ENCODE measurements at regions not wholly inside any gene's neighbourhood (a gene's known extent, or its start where the extent isn't known, plus 50 kb on each side); places are given as distances from the start of the nearest gene placed in this dataset.
"Not testable (repeated sequence)": the region's sequence is repeated elsewhere in the genome, so short reads cannot be mapped to it uniquely, and the experiment has no call there.

DNA sequence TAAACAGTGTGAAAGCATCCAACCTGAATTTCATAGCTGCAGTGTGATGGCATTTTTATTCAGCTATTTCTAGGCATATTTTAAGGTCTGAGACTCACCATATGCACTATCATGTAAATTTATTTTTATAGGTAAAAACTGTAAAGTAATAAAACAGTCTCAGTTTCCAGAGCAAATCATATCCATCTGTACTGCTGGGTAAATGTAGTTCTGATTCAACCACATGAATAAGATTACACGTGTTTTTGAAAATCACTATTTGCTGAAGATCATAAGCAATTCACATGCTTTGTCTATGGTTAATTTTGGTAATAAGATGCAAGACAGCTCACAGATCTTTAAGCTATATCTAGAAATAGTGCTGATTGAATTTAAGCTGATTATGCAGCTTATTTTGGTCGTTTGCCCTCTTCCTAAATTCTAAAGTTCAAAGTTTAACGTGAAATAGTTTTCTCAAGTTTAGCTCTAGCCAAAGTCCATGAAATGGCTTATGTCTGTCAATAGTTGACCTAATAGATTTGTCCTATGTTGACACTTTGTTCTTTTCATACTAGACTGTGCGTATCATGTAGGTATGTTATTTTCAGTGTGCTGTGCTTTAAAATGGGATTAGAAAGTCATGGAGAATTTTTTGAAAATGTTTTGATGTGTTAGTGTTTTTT is 489.0 kb downstream of the USP25 start:
- Histone ChIP-seq H3K36me3 (ENCODE audit: control insufficient read depth in 2 of 2, insufficient read depth in 2 of 2, low read length in 1 of 2) (no peaks in the 10 kb centered on the region), H3K4me1 (ENCODE audit: control insufficient read depth in 2 of 2, insufficient read depth in 2 of 2, low read length in 2 of 2) (no peaks in the 10 kb centered on the region), H3K4me3 (ENCODE audit: low read length in 2 of 2) (no peak overlapping the region), H3K27ac (ENCODE audit: low read depth in 1 of 2, low read length in 1 of 2) (no peak overlapping the region), H3K27me3 (ENCODE audit: control insufficient read depth in 2 of 2, insufficient read depth in 1 of 2, low read length in 1 of 2) (no peaks in the 10 kb centered on the region), H3K9me3 (ENCODE audit: control insufficient read depth in 2 of 2, insufficient read depth in 1 of 2, low read length in 1 of 2) (no peaks in the 10 kb centered on the region)
- no peak for DNase-seq (ENCODE audit: low read depth in 6 of 9, low spot score in 9 of 9)
- 96% methylated on average over 4 of the region's 4 CpGs for WGBS

DNA sequence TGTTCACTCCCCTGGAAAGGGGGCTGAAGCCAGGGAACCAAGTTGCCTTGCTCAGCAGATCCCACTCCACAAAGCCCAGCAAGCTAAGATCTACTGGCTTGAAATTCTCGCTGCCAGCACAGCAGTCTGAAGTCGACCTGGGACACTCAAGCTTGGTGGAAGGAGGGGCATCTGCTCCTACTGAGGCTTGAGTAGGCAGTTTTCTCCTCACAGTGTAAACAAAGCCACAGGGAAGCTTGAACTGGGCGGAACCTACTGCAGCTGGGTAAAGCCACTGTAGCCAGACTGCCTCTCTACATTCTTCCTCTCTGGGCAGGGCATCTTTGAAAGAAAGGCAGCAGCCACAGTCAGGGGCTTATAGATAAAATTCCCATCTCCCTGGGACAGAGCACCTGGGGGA is 495.0 kb downstream of the USP25 start:
- not testable (repeated sequence) for DNase-seq (ENCODE audit: low read depth in 6 of 9, low spot score in 9 of 9); H3K27ac ChIP-seq (ENCODE audit: low read depth in 1 of 2, low read length in 1 of 2); H3K27me3 ChIP-seq (ENCODE audit: control insufficient read depth in 2 of 2, insufficient read depth in 1 of 2, low read length in 1 of 2); H3K4me3 ChIP-seq (ENCODE audit: low read length in 2 of 2); H3K4me1 ChIP-seq (ENCODE audit: control insufficient read depth in 2 of 2, insufficient read depth in 2 of 2, low read length in 2 of 2); H3K36me3 ChIP-seq (ENCODE audit: control insufficient read depth in 2 of 2, insufficient read depth in 2 of 2, low read length in 1 of 2); H3K9me3 ChIP-seq (ENCODE audit: control insufficient read depth in 2 of 2, insufficient read depth in 1 of 2, low read length in 1 of 2)
- 90% methylated on average over 3 of the region's 3 CpGs for WGBS

DNA sequence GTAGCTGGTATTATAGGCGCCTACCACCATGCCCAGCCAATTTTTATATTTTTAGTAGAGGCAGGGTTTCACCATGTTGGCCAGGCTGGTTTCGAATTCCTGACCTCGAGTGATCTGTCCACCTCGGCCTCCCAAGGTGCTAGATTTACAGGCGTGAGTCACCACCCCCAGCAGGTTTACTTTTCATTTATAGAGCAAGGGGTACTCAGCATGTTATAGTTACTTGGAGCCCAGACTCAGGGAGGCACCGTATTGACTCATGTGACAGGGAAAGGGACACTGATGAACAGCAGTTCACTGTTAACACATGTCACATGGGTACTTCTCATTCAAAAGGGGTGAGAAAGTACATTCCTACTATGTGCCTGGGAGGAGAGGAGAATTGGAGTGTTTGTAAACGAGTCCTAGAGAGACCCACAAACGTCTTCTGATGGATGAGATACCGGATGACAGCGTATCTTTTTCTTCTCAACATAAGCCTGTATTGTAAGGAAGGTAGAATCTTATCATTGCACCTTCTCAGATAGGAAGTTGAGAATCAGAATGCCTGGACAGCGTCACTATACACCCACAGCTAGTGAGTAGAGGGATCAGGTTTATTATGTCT is 510.0 kb downstream of the USP25 start:
- Histone ChIP-seq H3K36me3 (ENCODE audit: control insufficient read depth in 2 of 2, insufficient read depth in 2 of 2, low read length in 1 of 2) (no peaks in the 10 kb centered on the region), H3K4me1 (ENCODE audit: control insufficient read depth in 2 of 2, insufficient read depth in 2 of 2, low read length in 2 of 2) (no peaks in the 10 kb centered on the region), H3K4me3 (ENCODE audit: low read length in 2 of 2) (no peak overlapping the region), H3K9me3 (ENCODE audit: control insufficient read depth in 2 of 2, insufficient read depth in 1 of 2, low read length in 1 of 2) (no peaks in the 10 kb centered on the region), H3K27me3 (ENCODE audit: control insufficient read depth in 2 of 2, insufficient read depth in 1 of 2, low read length in 1 of 2) (no peaks in the 10 kb centered on the region), H3K27ac (ENCODE audit: low read depth in 1 of 2, low read length in 1 of 2) (no peak overlapping the region)
- 92% methylated on average over 11 of the region's 11 CpGs for WGBS
- DNase-seq (ENCODE audit: low read depth in 6 of 9, low spot score in 9 of 9) = no peak

DNA sequence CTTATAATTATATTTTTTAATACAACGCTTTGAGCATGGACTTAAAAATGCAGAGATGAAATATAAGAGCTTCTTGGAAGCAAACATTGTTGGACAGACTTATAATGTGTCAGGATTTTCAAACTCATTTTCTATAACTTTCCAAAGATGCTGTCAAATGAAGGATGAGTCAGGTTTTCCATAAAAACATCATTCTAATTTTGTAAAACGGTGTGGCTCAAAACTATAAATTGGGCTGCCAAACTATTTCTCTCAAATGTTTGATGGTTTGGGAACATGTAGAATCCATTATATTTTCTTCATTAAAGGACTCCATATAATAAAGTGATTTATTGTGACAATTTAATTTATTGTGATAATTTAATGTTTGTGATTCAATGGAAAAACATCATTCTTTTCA is 511.2 kb downstream of the USP25 start:
- Histone ChIP-seq H3K4me1 (ENCODE audit: control insufficient read depth in 2 of 2, insufficient read depth in 2 of 2, low read length in 2 of 2) (no peaks in the 10 kb centered on the region), H3K27ac (ENCODE audit: low read depth in 1 of 2, low read length in 1 of 2) (no peak overlapping the region), H3K4me3 (ENCODE audit: low read length in 2 of 2) (no peak overlapping the region), H3K36me3 (ENCODE audit: control insufficient read depth in 2 of 2, insufficient read depth in 2 of 2, low read length in 1 of 2) (no peaks in the 10 kb centered on the region), H3K27me3 (ENCODE audit: control insufficient read depth in 2 of 2, insufficient read depth in 1 of 2, low read length in 1 of 2) (no peaks in the 10 kb centered on the region), H3K9me3 (ENCODE audit: control insufficient read depth in 2 of 2, insufficient read depth in 1 of 2, low read length in 1 of 2) (no peaks in the 10 kb centered on the region)
- 96% methylated on average over 2 of the region's 2 CpGs for WGBS
- no peak for DNase-seq (ENCODE audit: low read depth in 6 of 9, low spot score in 9 of 9)

DNA sequence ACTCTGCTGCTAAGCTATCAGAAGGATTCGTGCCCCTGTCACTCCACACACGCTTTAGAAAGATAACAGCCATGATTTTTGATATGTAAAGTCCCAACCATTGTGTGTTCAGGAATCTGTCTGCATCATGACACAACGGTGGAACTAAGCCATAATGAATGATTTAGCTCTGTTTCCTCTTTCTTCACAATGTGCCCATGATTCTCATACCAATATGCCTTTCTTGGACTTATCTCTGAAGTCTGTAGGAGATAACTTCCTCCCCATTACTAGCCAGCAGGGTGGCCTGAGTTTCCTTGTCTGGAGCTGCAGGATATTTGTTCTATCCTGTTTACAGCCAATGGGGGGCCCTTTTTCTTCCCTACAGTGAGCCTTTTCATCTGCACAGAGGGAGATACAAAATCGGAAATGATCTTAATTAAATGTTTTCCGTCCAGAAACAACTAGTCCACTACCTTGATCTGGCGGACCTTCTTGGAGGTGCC is 511.7 kb downstream of the USP25 start:
- Histone ChIP-seq H3K27me3 (ENCODE audit: control insufficient read depth in 2 of 2, insufficient read depth in 1 of 2, low read length in 1 of 2) (no peaks in the 10 kb centered on the region), H3K4me3 (ENCODE audit: low read length in 2 of 2) (no peak overlapping the region), H3K27ac (ENCODE audit: low read depth in 1 of 2, low read length in 1 of 2) (no peak overlapping the region), H3K4me1 (ENCODE audit: control insufficient read depth in 2 of 2, insufficient read depth in 2 of 2, low read length in 2 of 2) (no peaks in the 10 kb centered on the region), H3K36me3 (ENCODE audit: control insufficient read depth in 2 of 2, insufficient read depth in 2 of 2, low read length in 1 of 2) (no peaks in the 10 kb centered on the region), H3K9me3 (ENCODE audit: control insufficient read depth in 2 of 2, insufficient read depth in 1 of 2, low read length in 1 of 2) (no peaks in the 10 kb centered on the region)
- 70% methylated on average over 6 of the region's 6 CpGs for WGBS
- no peak for DNase-seq (ENCODE audit: low read depth in 6 of 9, low spot score in 9 of 9)

DNA sequence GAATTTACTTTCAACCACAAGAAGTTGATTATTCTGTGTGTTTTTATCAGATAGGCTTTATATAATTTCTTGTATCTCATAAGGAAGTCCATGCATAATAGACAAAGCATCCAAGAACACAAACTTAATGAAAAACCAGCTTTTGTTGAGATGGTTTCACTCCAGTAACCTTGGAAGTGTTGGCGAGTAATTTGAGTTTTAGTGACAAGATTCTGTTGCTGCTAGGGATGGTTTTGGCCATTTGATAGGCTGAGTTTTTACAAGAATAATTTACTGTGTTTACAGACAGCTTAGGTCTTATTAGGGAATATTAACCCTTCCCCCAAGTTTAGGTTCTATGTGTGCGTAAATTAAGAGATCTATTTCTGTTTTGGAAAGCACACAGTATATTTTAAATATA is 513.6 kb downstream of the USP25 start:
- no peaks in the 10 kb centered on the region for H3K36me3 ChIP-seq (ENCODE audit: control insufficient read depth in 2 of 2, insufficient read depth in 2 of 2, low read length in 1 of 2)
- H3K4me3 ChIP-seq (ENCODE audit: low read length in 2 of 2) = no peak overlapping the region
- no peaks in the 10 kb centered on the region for H3K9me3 ChIP-seq (ENCODE audit: control insufficient read depth in 2 of 2, insufficient read depth in 1 of 2, low read length in 1 of 2)
- H3K27ac ChIP-seq (ENCODE audit: low read depth in 1 of 2, low read length in 1 of 2) = no peak overlapping the region
- 97% methylated on average over 2 of the region's 2 CpGs for WGBS
- H3K4me1 ChIP-seq (ENCODE audit: control insufficient read depth in 2 of 2, insufficient read depth in 2 of 2, low read length in 2 of 2) = no peaks in the 10 kb centered on the region
- no peaks in the 10 kb centered on the region for H3K27me3 ChIP-seq (ENCODE audit: control insufficient read depth in 2 of 2, insufficient read depth in 1 of 2, low read length in 1 of 2)
- no peak for DNase-seq (ENCODE audit: low read depth in 6 of 9, low spot score in 9 of 9)

DNA sequence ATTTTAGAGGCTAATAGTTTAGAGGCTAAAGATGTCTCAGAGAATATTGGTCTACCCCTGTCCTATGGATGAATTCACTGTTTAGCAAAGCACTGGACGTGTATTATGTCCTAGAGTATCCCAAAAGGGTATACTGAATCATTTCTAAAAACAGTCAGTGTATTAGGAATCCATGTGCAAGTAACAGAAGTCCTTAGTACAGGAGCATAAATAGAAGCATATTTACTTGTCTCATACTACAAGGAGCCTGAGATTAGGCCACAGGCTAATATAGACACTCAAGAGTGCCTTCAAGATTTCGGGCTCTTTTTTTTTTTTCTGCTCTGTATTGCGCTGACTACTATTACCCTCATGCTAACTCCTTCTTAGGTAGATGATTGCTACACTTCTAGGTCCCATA is 518.9 kb downstream of the USP25 start:
- no peak for DNase-seq (ENCODE audit: low read depth in 6 of 9, low spot score in 9 of 9)
- no peaks in the 10 kb centered on the region for H3K27me3 ChIP-seq (ENCODE audit: control insufficient read depth in 2 of 2, insufficient read depth in 1 of 2, low read length in 1 of 2)
- H3K4me3 ChIP-seq (ENCODE audit: low read length in 2 of 2) = no peak overlapping the region
- no peaks in the 10 kb centered on the region for H3K9me3 ChIP-seq (ENCODE audit: control insufficient read depth in 2 of 2, insufficient read depth in 1 of 2, low read length in 1 of 2)
- no peaks in the 10 kb centered on the region for H3K36me3 ChIP-seq (ENCODE audit: control insufficient read depth in 2 of 2, insufficient read depth in 2 of 2, low read length in 1 of 2)
- H3K4me1 ChIP-seq (ENCODE audit: control insufficient read depth in 2 of 2, insufficient read depth in 2 of 2, low read length in 2 of 2) = no peaks in the 10 kb centered on the region
- no peak overlapping the region for H3K27ac ChIP-seq (ENCODE audit: low read depth in 1 of 2, low read length in 1 of 2)
- WGBS = 96% methylated on average over 3 of the region's 3 CpGs

DNA sequence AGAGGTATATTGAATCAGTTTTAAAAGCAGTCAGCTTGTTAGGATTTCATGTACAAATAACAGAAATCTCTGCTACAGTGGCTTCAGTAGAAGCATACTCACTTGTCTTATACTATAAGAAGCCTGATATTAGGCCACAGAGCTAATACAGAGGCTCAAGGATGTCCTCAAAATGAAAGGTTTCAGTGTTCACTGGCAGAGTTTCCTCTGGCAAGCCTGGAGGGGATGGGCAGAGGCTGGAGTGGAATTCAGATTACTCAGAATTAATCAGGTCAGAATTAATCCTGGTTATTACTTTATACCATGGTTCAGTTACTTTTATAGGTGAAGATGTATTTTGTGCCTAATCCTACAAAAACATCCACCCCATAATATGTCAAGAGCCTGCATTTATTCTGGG is 520.5 kb downstream of the USP25 start:
- H3K9me3 ChIP-seq (ENCODE audit: control insufficient read depth in 2 of 2, insufficient read depth in 1 of 2, low read length in 1 of 2) = no peaks in the 10 kb centered on the region
- no peaks in the 10 kb centered on the region for H3K36me3 ChIP-seq (ENCODE audit: control insufficient read depth in 2 of 2, insufficient read depth in 2 of 2, low read length in 1 of 2)
- DNase-seq (ENCODE audit: low read depth in 6 of 9, low spot score in 9 of 9) = no peak
- no peak overlapping the region for H3K27ac ChIP-seq (ENCODE audit: low read depth in 1 of 2, low read length in 1 of 2)
- H3K27me3 ChIP-seq (ENCODE audit: control insufficient read depth in 2 of 2, insufficient read depth in 1 of 2, low read length in 1 of 2) = no peaks in the 10 kb centered on the region
- H3K4me3 ChIP-seq (ENCODE audit: low read length in 2 of 2) = no peak overlapping the region
- H3K4me1 ChIP-seq (ENCODE audit: control insufficient read depth in 2 of 2, insufficient read depth in 2 of 2, low read length in 2 of 2) = no peaks in the 10 kb centered on the region

DNA sequence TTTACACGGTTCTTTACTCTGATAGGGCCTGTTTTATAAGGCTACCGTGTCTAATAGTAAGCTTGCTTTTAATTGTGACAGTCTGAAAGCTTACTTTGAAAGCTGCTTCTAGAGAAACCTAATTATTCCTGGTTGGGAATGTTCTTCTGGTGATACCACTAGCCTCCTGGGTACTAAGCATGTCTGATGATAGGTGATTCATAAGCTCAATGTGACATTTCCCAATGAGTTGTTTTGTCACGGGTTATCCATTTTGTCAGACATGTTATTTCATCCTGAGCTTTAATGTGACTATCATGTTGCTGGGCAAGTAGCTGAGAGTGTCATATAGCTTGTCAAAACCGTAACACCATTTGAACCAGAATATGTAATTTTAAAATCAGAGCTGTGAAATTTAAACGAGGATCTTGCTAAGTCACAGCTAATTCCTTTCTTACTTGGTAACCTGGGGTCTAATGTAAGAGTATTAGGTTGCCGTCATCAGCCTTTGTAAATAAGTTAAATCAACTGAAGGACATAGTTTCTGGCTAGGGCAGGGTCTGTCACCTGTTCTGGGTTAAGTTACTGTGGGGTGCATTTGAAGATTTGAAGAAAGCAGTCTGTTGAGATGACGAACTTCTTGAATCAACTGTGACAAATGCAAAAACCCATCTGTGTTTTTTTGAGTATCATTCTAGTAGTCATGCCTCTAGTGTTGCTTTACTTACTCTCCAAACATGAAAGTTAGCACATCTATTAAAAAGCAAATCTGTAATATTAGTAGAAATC is 529.2 kb downstream of the USP25 start:
- no peaks in the 10 kb centered on the region for H3K27me3 ChIP-seq (ENCODE audit: control insufficient read depth in 2 of 2, insufficient read depth in 1 of 2, low read length in 1 of 2)
- H3K9me3 ChIP-seq (ENCODE audit: control insufficient read depth in 2 of 2, insufficient read depth in 1 of 2, low read length in 1 of 2) = no peaks in the 10 kb centered on the region
- no peak for DNase-seq (ENCODE audit: low read depth in 6 of 9, low spot score in 9 of 9)
- H3K4me3 ChIP-seq (ENCODE audit: low read length in 2 of 2) = no peak overlapping the region
- H3K4me1 ChIP-seq (ENCODE audit: control insufficient read depth in 2 of 2, insufficient read depth in 2 of 2, low read length in 2 of 2) = no peaks in the 10 kb centered on the region
- no peaks in the 10 kb centered on the region for H3K36me3 ChIP-seq (ENCODE audit: control insufficient read depth in 2 of 2, insufficient read depth in 2 of 2, low read length in 1 of 2)
- WGBS = 94% methylated on average over 7 of the region's 7 CpGs
- no peak overlapping the region for H3K27ac ChIP-seq (ENCODE audit: low read depth in 1 of 2, low read length in 1 of 2)
